HPDE6-E6E7 (cell line): ENCODE measurements at regions not wholly inside any gene's neighbourhood (a gene's known extent, or its start where the extent isn't known, plus 50 kb on each side); places are given as distances from the start of the nearest gene placed in this dataset.
"Not testable (repeated sequence)": the region's sequence is repeated elsewhere in the genome, so short reads cannot be mapped to it uniquely, and the experiment has no call there.

ENCODE experiments used
- DNase-seq: peaks from one replicate; pipeline ENCODE4 v3.0.0; 2011; ENCODE audit warnings: missing footprints; ENCODE audit errors: extremely low spot score

DNA sequence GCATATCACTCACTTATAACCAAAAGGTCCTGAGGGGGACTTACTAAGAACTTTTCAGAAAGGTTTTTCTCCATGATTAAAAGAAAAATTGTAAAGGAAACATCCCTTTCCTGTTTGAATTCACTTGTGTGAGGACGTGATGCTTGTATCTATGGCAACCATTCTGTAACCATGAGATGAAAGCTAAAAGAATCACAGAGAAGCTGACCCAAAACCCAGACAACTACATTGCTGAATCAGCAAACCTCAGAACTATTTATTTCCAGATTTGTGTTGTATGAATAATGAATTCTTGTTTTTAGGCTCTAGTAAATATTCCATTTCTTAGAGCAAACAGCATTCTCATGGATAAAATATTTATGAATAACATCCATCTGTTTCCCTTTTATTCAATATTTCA, 91.2 kb downstream of the RCHY1 start:
- no peak for DNase-seq

DNA sequence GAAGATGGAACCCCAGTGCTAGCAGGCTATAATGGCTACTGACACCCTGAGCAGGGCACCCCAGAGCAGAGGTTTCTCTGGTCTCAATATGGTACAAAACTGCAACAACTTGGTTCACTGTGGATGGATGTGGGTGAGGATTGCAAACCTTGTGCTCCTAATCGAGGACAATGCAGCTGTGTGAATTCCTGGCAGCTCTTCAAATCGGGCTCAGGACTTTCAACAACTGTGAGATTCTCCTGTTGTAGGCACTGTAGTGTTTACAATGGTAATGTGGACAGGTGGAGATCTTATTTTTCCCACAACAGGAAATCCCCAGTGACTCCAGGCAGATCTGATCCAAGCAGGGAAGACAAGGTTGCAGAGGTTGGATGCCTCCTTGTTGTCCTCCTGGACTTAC, 101.5 kb downstream of the RCHY1 start:
- no peak for DNase-seq

DNA sequence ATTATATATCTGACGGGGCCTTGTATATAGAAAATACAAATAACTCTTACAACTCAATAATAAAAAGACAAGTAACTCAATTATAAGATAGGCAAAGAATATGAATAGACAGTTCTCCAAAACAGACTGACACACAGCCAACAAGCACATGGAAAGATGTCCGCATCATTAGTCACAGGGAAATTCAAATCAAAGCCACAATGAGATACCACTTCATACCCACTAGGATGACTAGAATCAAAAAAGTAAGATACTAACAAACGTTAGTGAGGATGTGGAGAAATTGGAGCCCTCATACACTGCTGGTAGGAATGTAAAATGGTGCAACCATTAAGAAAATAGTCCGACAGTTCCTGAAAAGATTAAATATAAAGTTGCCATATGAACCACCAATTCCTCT, 115.7 kb downstream of the RCHY1 start:
- no peak for DNase-seq

DNA sequence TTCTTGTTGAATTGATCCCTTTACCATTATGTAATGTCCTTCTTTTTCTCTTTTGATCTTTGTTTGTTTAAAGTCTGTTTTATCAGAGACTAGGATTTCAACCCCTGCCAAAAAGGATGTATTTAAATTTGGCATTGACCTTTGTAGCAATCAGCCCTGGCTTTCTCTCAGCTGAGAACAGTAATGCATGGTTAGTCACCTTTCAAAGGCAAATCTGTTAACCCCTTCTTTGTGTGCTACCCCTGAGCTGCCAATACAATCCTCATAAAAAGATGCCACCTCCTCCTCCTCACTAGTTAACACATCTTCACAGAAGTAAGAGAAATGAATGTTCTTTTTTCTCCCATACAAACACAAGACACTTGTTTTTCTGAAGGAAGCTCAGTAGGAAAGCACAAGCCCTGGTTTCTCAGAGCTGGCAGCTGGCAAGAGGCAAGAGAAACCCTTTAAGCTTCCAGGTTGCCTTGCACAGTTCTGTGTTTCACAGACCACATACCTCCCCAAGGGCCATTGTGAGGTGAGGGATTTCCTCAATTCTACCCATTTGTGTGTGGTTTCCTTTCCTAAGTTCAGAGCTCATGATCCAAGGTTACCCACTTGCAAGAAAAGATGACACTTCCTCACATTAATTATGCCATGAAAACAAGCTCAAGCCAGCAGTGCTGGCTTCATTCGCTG, 122.6 kb downstream of the RCHY1 start:
- DNase-seq, result no peak

DNA sequence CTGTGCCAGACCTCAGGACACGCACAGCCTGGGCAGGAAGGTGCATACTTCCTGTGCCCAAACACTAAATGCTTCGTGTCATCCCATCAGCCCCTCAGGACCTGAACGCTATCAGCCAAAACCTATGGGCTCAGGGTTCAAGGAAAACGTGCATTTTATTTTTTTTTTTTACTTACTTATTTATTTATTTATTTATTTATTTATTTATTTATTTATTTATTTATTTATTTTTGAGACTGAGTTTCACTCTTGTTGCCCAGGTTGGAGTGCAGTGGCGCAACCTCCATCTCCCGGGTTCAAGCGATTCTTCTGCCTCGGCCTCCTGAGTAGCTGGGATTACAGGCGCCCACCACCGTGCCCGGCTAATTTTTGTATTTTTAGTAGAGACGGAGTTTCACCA, 127.8 kb downstream of the RCHY1 start:
- not testable (repeated sequence) for DNase-seq

DNA sequence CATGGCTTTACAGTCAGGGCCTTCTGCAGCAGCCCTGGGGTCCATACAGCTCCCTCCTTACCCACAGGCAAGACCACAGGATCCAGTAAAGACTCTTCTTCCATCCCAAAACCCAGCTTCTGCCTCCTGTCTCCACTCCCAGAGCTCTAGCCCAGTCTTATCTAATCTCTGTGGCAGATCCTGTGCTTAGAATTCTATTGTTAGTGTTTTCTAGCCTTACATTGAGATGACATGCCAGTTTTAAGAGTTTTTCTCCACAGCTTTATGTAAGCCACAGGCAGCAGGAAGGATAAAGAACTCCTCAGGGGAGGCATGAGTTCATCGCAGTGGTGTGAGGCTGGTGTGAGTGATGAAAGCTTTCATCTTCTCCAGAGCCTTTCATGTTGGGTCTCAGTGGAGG, 129.1 kb downstream of the RCHY1 start:
- no peak for DNase-seq

DNA sequence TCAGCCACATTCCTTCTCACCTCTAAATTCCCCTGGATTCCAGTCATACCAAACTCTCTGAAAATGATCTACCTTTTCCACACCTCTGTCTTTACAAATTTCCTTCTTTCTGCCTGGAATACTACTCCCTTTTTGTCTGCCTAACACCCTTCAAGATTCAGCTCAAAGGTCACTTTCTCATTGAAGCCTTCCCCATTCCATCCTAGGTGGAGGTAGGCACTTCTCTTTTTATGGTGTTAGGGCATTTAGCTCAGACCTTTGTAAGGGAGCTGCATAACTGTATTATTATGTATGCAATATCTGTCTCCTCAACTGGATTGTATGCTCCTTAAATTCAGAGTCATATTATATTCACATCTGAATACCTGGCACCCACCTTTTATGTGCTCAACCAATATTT, 137.7 kb downstream of the RCHY1 start:
- DNase-seq, result no peak

DNA sequence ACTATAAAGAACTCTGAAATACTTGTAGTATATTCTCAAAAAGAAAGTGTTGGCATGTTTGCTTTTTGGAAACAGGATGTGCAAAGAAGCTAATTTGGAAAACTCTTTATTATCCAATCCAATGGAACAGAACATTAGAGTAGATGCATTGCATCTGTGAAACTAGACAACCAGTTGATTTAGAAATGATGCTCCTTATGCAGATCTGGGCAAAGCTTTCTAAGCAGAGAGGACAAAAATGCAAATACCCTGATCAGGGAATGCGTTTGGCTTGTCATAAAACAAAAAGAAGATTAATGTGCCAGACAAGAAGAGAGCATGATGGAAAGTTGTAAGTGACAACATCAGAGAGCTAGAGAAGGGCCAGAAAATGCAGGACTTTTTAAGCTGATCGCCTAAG, 142.3 kb downstream of the RCHY1 start:
- no peak for DNase-seq

DNA sequence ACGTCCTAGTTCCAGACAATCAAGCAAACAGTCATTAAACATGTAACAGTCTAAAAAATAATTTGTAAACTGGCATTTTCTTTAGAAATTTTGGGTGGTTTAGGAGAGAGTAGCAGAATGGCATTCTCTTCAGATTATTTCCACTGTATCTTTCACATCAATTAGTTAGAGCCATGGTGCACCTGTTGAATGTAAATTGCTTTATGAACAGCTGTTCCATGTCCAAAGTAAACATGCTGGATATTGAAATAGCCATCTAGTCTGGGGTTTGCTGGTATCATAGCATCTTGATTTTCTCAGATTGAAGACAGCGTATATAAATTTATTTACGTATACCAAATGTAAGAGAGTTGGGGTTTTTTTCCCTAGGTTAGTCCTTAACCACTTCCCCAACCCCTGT, 143.6 kb downstream of the RCHY1 start:
- no peak for DNase-seq

DNA sequence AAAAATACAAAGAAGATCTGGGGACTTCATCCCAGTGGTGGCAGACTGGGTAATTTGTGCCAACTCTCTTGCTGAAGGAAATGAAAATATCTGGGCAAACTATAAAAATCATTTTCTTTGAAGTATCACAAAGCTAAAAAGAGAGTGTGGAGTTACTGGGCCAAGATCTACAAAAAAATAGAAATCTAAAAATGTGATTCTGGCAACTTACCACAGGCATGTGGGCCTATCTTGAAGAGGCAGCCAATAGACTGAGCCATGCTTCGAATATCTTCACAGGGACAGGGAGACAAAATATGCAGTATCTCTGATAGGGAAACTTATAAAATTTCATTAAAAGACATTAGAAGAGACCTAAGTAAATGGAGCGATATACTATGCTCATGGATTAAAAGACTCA, 168.8 kb downstream of the RCHY1 start:
- no peak for DNase-seq

DNA sequence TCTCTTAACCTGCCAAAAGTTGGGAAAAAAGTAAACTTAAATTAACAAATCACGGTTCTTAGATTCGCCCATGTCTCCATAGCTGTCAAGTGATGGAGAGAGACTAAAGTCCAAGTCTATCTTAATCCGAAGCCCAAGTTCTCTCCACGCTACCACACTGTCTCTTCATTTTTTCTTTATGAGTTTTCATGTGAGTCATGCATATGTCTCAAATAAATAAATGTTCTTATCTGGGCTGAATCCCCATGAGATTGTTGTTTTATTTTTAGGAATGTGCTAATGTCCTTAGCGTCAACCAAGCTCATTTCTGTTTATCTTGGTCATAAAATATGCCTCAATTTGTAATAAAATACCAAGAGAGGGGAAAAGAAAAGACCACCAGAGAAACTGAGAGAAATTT, 169.3 kb downstream of the RCHY1 start:
- DNase-seq, result no peak

DNA sequence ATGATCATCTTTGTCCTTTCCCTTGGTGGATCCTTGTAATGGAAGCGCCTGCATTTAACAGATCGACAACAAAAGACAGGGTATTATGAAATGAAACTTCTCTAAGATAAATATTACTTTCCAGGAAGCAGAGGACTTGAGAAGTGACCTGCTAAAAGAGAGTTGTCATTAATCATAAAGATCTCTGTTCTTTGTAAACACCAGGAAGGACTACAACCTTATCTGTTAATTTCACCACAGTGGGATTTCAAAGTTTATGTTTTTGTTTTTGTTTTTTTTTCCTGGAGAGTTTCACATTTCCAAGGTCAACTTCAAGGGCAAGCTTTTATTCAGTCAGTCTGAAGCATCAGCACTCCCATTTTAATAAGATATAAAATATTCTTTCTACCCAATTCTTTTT, 170.9 kb downstream of the RCHY1 start:
- DNase-seq, result no peak

DNA sequence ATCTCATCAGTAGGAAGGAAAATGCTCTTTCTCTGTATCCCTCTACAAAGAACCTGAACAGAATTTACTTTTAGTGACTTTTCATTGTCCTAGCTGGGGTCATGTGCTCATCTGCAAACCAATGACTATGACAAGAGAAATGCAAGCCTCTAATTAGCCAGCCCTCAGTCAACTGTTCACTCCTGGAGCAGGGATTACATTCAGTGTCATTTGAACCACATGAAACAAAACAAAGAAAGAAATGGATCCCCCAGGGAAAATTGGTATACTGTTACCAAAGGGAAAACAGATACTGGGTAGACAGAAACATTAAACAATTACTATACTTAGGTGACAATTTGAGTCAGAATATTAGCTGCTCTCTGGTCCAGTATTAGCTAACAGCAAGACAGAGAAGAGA, 173.6 kb downstream of the RCHY1 start:
- DNase-seq, result no peak

DNA sequence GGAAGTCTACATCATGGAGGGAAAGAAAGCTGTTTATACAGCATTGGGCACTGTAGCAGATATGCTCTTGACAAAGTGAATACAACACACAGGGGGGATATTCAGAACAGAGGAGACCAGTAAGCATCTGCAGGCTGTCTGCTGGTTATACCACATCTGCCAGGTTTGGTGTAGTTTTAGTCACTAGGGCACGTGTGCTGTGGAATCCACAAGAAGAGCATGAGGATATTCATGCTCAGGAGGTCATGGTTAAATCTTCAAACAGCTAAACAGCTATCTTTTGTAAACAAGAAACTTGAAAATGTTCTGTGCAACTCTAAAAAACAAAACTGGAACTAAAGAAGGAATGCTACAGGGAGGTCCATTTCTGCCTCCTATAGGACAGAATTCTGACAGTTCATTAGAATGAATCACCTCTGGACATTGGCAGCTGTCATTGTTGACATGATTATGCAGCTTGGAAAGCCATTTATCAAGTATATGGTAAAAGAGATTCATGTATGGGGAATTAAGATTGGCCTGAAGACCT, 175.8 kb downstream of the RCHY1 start:
- DNase-seq, result no peak

DNA sequence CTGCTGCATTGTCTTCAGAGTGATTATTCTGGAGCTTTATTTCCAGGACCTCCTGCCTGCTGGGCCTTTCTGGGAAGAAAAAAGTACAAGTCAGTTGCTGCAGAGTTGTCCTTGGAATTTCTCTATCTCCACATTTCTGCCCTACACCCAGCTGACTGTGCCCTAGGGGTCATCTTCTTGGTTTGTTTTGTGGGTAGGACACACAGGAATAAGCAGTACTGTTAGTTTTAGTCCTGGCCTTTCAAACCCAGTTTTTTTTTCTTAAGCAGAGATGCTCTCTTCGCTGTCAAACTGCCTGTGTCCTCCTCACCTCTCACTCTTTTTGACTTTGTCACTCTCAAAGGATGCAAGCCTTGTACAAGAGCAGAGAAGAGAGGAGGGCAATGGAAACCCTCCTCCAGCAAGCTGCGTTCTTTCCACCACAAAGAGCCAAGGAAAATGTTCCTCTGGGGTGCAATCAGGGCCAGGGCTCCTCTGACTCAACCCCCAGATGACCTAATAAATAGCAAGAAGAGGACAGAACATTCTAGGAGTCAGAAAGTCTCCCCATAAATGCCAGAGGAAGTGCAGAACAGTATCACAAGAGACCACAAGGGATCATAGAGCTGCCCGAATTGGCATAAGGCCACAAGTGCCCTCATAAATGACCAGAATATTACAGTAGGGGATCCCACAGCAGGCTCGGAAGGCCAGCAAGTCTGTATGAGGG, 186.2 kb downstream of the RCHY1 start:
- no peak for DNase-seq

DNA sequence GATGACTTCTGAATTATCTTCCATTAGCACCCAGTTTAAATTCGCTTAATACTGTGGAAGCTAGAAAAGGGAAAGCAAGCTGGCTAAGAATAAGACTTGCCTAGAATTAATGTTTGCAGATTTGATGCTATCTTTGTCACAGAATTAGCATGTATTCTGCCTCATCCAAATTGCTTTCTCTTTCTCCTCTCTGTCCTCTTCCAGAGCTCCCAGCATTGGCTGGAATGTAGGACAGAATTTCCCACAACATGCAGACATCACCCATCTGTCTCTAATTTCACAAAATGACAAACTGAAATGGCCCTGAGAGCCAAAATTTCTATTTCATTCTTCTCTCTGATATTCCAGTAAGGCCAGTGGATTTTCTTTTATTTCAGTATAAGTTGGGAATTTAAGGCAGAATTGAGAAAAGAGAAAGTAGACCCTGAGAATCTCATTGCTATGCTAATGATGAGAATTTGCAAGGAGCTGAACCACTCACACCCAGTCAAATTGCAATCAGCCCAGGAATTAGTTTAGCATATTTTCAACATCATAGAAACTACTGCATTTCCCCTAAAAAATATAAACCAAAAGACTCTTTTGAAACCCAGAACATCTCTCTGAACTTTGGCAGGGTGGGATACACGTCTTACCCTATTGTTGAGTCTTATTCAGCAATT, 188.8 kb downstream of the RCHY1 start:
- no peak for DNase-seq

DNA sequence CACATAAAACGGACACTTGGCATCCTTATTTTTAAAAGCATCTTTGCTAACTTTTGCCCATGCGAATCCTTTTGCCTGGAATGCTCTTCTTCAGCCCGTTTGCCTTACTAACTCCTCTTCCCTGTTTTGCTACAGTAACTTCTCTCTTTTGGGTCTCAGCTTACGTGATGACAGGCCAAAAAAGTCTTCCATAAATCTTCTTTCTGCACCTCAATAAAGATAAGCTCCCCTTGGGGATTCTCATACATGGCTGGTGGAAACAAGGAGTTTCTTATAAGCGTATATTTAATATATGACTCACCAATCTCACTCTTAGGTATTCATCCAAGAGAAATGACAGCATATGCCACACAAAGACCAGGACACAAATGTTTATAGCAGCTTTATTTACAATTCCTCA, 192.7 kb downstream of the RCHY1 start:
- no peak for DNase-seq

DNA sequence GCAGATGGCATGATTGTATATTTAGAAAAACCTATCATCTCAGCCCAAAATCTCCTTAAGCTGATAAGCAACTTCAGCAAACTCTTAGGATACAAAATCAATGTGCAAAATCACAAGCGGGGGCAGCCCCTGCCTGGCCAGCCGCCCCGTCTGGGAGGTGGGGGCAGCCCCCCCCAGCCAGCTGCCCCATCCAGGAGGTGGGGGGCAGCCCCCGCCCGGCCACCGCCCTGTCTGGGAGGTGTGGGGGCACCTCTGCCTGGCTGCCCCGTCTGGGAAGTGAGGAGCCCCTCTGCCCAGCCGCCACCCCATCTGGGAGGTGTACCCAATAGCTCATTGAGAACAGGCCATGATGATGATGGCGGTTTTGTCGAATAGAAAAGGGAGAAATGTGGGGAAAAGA, 196.6 kb downstream of the RCHY1 start:
- not testable (repeated sequence) for DNase-seq

DNA sequence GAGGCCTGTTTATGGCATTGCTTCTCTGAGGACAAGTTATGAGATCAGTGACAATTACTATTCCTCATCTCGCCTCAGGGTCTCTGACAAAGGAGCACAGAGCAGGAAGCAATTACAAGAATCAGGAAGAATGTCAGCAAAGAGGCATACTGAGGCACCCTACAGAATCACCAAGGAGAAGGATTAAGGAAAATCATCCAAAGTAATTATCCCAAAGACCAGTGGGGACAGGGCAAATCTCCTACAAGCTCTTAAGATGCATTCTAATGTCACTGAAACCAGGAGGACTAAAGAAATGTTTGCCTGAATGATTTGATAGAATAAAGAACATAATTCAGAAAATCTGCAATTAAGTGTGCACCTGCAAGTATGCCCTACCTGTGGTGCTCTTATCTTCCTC, 206.2 kb downstream of the RCHY1 start:
- DNase-seq, result no peak

DNA sequence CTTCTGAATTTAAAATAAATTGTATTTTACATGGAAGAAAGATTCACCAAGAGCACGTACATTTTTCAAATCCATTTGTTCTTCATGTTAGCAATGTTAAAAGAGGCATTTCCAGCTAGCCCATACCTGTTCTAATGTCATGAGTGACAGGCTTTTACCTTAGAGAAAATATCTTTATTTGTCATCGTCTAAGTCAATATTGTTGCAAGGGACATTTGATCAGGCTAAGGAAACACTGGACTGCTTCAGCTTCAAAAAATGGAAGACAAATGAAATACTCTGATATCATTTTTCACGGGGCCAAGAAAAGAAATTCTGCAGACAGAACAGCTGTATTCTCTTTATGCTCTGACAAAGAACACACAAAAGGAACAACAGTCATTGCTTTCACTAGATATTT, 207.7 kb downstream of the RCHY1 start:
- no peak for DNase-seq

DNA sequence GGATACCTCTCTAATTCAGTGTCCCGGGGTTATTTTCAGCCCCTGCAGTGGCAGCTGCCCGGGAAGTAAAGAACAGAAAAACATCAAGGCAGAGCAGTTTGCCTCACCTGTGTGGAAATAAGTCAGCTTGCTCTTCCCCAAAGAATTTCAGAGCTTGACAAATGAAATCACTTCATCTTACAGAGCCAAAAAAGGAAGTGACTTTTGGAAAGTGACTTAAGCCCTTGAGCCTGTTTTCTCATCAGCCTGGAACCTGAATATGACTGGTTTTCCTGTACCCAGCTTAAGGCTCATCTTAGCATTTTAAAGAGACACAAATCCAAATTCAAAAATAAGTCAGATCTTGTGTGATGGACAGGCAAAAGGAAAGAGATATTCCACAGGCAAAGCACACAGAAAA, 211.6 kb downstream of the RCHY1 start:
- DNase-seq, result no peak

DNA sequence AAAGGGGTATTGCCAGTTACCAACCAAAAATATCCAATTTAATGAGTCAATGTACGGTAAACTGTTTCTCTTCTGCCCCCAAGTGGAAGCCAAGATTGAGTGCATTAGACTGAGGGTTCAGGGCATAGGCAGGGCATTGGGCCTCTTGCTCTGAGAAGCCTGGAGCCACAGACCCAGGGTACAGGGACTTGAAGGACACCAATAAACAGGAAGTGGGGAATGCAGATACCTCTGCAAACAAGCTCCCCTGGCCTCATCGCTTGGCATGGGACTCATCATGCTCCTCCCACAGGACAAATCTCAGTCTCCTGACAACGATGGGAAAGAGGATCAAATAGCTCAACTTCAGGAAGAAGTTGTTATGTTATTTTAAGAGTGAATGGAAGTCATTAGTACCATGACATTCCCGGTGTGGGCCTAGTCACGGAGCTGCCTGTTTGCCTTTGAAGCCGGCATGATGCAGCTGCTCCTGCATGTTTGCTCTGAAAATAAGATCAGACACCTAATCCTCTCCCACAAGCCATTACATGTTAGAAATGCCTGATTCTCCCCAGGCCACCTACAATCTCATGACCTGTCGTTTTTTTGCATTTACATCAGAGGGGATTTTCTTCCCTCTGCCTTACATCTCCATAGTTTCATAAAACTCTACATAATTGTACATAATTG, 224.2 kb downstream of the RCHY1 start:
- DNase-seq, result peak; percentile 47
